ENCODE measurements at regions not wholly inside any gene's neighbourhood (a gene's known extent, or its start where the extent isn't known, plus 50 kb on each side); places are given as distances from the start of the nearest gene placed in this dataset.
"Not testable (repeated sequence)": the region's sequence is repeated elsewhere in the genome, so short reads cannot be mapped to it uniquely, and the experiment has no call there.

GRCh38 chr7:24442170-24442777, 131.0 kb upstream of the PALS2 start:
- TF ChIP-seq CTCF (IDR thresholded peaks at IDR 0.05; ENCODE audit: insufficient read depth, low read length): no peak
- TF ChIP-seq GABPA (IDR thresholded peaks at IDR 0.05; ENCODE audit: low read depth): no peak
- H3K4me3 ChIP-seq (replicated peaks; ENCODE audit: insufficient read depth, low read length): no peak overlapping the region
- H3K27ac ChIP-seq (replicated peaks): no peak overlapping the region
- no peaks in the 10 kb centered on the region for H3K27me3 ChIP-seq (ENCODE audit: insufficient read depth, poor library complexity, severe bottlenecking)
- DNase-seq (ENCODE audit: low read depth in 1 of 2, low spot score in 1 of 2): no peak

GRCh38 chr7:24444666-24445440, 128.4 kb upstream of the PALS2 start:
- no peak for DNase-seq (ENCODE audit: low read depth in 1 of 2, low spot score in 1 of 2)
- Histone ChIP-seq H3K4me3 (replicated peaks; ENCODE audit: insufficient read depth, low read length) (no peak overlapping the region), H3K27me3 (ENCODE audit: insufficient read depth, poor library complexity, severe bottlenecking) (no peaks in the 10 kb centered on the region), H3K27ac (replicated peaks) (no peak overlapping the region)
- TF ChIP-seq POLR2AphosphoS5 (IDR thresholded peaks at IDR 0.05; ENCODE audit: low read depth): no peak
- TF ChIP-seq REST (IDR thresholded peaks at IDR 0.05; ENCODE audit: insufficient replicate concordance, low read depth): no peak
- no peak for TF ChIP-seq SPI1 (IDR thresholded peaks at IDR 0.05; ENCODE audit: borderline replicate concordance, low read depth)
- no peak for TF ChIP-seq GABPA (IDR thresholded peaks at IDR 0.05; ENCODE audit: low read depth)
- TF ChIP-seq CTCF (IDR thresholded peaks at IDR 0.05; ENCODE audit: insufficient read depth, low read length): no peak

GRCh38 chr7:24448038-24448437, 125.2 kb upstream of the PALS2 start:
- Histone ChIP-seq H3K27ac (replicated peaks) (no peak overlapping the region), H3K4me3 (replicated peaks; ENCODE audit: insufficient read depth, low read length) (no peak overlapping the region), H3K27me3 (ENCODE audit: insufficient read depth, poor library complexity, severe bottlenecking) (no peaks in the 10 kb centered on the region)
- DNase-seq (ENCODE audit: low read depth in 1 of 2, low spot score in 1 of 2): no peak
- no peak for TF ChIP-seq GABPA (IDR thresholded peaks at IDR 0.05; ENCODE audit: low read depth)
- TF ChIP-seq CTCF (IDR thresholded peaks at IDR 0.05; ENCODE audit: insufficient read depth, low read length): no peak
- TF ChIP-seq POLR2AphosphoS5 (IDR thresholded peaks at IDR 0.05; ENCODE audit: low read depth): no peak
- no peak for TF ChIP-seq REST (IDR thresholded peaks at IDR 0.05; ENCODE audit: insufficient replicate concordance, low read depth)
- TF ChIP-seq SPI1 (IDR thresholded peaks at IDR 0.05; ENCODE audit: borderline replicate concordance, low read depth): no peak

GRCh38 chr7:24449416-24449815, 123.8 kb upstream of the PALS2 start:
- not testable (repeated sequence) for DNase-seq (ENCODE audit: low read depth in 1 of 2, low spot score in 1 of 2); H3K4me3 ChIP-seq (replicated peaks; ENCODE audit: insufficient read depth, low read length); H3K27ac ChIP-seq (replicated peaks); H3K27me3 ChIP-seq (ENCODE audit: insufficient read depth, poor library complexity, severe bottlenecking)
